Astrocyte (in vitro differentiated cells and primary cell): ENCODE measurements at regions not wholly inside any gene's neighbourhood (a gene's known extent, or its start where the extent isn't known, plus 50 kb on each side); places are given as distances from the start of the nearest gene placed in this dataset.

ENCODE experiments used
- CTCF ChIP-seq: IDR thresholded peaks from 2 replicates; pipeline ENCODE4 v1.5.1; 2011; ENCODE audit warnings: low read depth, mild to moderate bottlenecking, inconsistent platforms, low read length, moderate library complexity; ENCODE audit not compliant: insufficient read depth
- EZH2 ChIP-seq: IDR thresholded peaks from 2 replicates; pipeline ENCODE4 v1.6.1; 2012; ENCODE audit warnings: mild to moderate bottlenecking, low read length, inconsistent platforms; ENCODE audit not compliant: insufficient read depth

- no peak for TF ChIP-seq CTCF
- no peak for TF ChIP-seq EZH2
These were observed 71.6 kb upstream of the GATA5 start for GRCh38 chr20:62547364-62547763.
